Ovary (tissue), 3 donors: ENCODE measurements at regions not wholly inside any gene's neighbourhood (a gene's known extent, or its start where the extent isn't known, plus 50 kb on each side); places are given as distances from the start of the nearest gene placed in this dataset.

ENCODE experiments used
- CTCF ChIP-seq, 3 donors: fragments of 450-650 bp in 2 of 3; fragments of 200-600 bp in 1 of 3; IDR thresholded peaks; one replicate each; pipeline versions ENCODE4 v1.5.1 to v1.8.0; 2016 to 2022; ENCODE audit warnings: antibody characterized with exemption in 3 of 3, mild to moderate bottlenecking in 1 of 3
- EP300 ChIP-seq: sonication (generic); formaldehyde crosslinking; IDR thresholded peaks from one replicate; pipeline ENCODE4 v1.6.1; 2017; ENCODE audit warnings: antibody characterized with exemption
- POLR2A ChIP-seq: fragments of 450-650 bp; IDR thresholded peaks from one replicate; pipeline ENCODE4 v1.6.1; 2017; ENCODE audit warnings: antibody characterized with exemption, mild to moderate bottlenecking, moderate library complexity
- donor health status: DM: no; HTN: no; CAD: no.

- no peak for TF ChIP-seq CTCF (IDR thresholded peaks at IDR 0.05)
- TF ChIP-seq POLR2A = no peak
- no peak for TF ChIP-seq EP300
These were observed 360.2 kb downstream of the TFAP2A start for GRCh38 chr6:10054672-10055071.
